ENCODE measurements at regions not wholly inside any gene's neighbourhood (a gene's known extent, or its start where the extent isn't known, plus 50 kb on each side); places are given as distances from the start of the nearest gene placed in this dataset.

- intact Hi-C loops (cut with micrococcal nuclease): no loop called here
- Histone ChIP-seq H3K4me1 (ENCODE audit: control insufficient read depth in 1 of 2, insufficient read depth in 2 of 2, low read length in 2 of 2) (peaks cover 8 to 24% of the 10 kb centered on the region in 2 experiments; a peak in 3 of 4 replicates), H3K27ac (ENCODE audit: low read depth, low read length) (no peak overlapping the region), H3K4me2 (ENCODE audit: low read length) (no peak overlapping the region), H3K9ac (ENCODE audit: low read length) (no peak overlapping the region), H3K9me3 (ENCODE audit: control insufficient read depth in 1 of 2, insufficient read depth in 1 of 2, low read depth in 1 of 2, low read length in 2 of 2) (no peaks in the 10 kb centered on the region), H3K36me3 (ENCODE audit: control insufficient read depth in 1 of 2, insufficient read depth in 2 of 2, low read length in 2 of 2) (no peaks in the 10 kb centered on the region), H3K9me2 (ENCODE audit: insufficient read depth) (no peaks in the 10 kb centered on the region), H4K20me1 (ENCODE audit: insufficient read depth) (no peaks in the 10 kb centered on the region), H3K27me3 (ENCODE audit: insufficient read depth, low read length) (no peaks in the 10 kb centered on the region), H3K79me2 (ENCODE audit: insufficient read depth, low read length) (no peaks in the 10 kb centered on the region), H2AFZ (ENCODE audit: low read depth, low read length, poor library complexity, severe bottlenecking) (peak overlapping the region; percentile 13), H3K4me3 (replicated peaks in 1 of 2; ENCODE audit: low read depth in 1 of 2, low read length in 2 of 2) (no peak overlapping the region)
- ChIA-PET RAD21 (ENCODE audit: low non-redundant PET in 1 of 2, low total read pairs in 2 of 2, uncharacterized antibody in 2 of 2, unreplicated experiment in 2 of 2) (no interaction called here), POLR2A (no interaction called here), CTCF (no interaction called here)
- no TSS peak for BruUV-seq (replicated peaks)
- no peak for DNase-seq (ENCODE audit: low read depth, low spot score)
- no peak for TF ChIP-seq POLR2A (IDR thresholded peaks at IDR 0.05; ENCODE audit: borderline replicate concordance, extremely low read depth, insufficient read depth, insufficient read length)
- TF ChIP-seq CEBPB (IDR thresholded peaks at IDR 0.05; ENCODE audit: low read depth): no peak
- no peak for TF ChIP-seq YY1 (IDR thresholded peaks at IDR 0.05; ENCODE audit: extremely low read depth, insufficient replicate concordance, low read depth, low read length)
- TF ChIP-seq EGR1 (IDR thresholded peaks at IDR 0.05; ENCODE audit: low read depth): no peak
- TF ChIP-seq CTCF (IDR thresholded peaks at IDR 0.05 in 2 of 3, conservative IDR thresholded peaks at IDR 0.05 in 1 of 3; ENCODE audit: borderline replicate concordance in 1 of 3, insufficient read depth in 1 of 3, low read depth in 2 of 3, low read length in 2 of 3): no peak
- TF ChIP-seq SRF (IDR thresholded peaks at IDR 0.05; ENCODE audit: low read depth): no peak
- no peak for TF ChIP-seq JUND (IDR thresholded peaks at IDR 0.05)
- no peak for TF ChIP-seq FOSL1 (IDR thresholded peaks at IDR 0.05; ENCODE audit: low read depth)
- no peak for TF ChIP-seq CBX3 (IDR thresholded peaks at IDR 0.05; ENCODE audit: low read depth)
- no peak for TF ChIP-seq ELF1 (IDR thresholded peaks at IDR 0.05; ENCODE audit: borderline replicate concordance, low read depth)
- TF ChIP-seq MAX (IDR thresholded peaks at IDR 0.05): no peak
- TF ChIP-seq SP1 (IDR thresholded peaks at IDR 0.05; ENCODE audit: low read depth): no peak
- TF ChIP-seq EZH2 (IDR thresholded peaks at IDR 0.05): no peak
- TF ChIP-seq REST (IDR thresholded peaks at IDR 0.05; ENCODE audit: low read depth): no peak
- TF ChIP-seq ZBTB33 (IDR thresholded peaks at IDR 0.05; ENCODE audit: extremely low read depth, insufficient replicate concordance, low read length): no peak
- no peak for TF ChIP-seq ZNF274 (IDR thresholded peaks at IDR 0.05; ENCODE audit: low read depth, low read length)
- no peak for ATAC-seq
Measured at GRCh38 chr3:152941859-152942258, 106.9 kb downstream of the P2RY1 start.
